ENCODE measurements at regions not wholly inside any gene's neighbourhood (a gene's known extent, or its start where the extent isn't known, plus 50 kb on each side); places are given as distances from the start of the nearest gene placed in this dataset.

- no peak for DNase-seq
Measured at GRCh38 chr5:137567226-137567625, 68.1 kb upstream of the SPOCK1 start.

- DNase-seq, result peak; percentile 31 to 32
Measured at GRCh38 chr5:137566780-137567179, 67.7 kb upstream of the SPOCK1 start.

GRCh38 chr5:137566118-137566541 lies 67.0 kb upstream of the SPOCK1 start:
- DNase-seq, result no peak

GRCh38 chr5:137565450-137565849 lies 66.3 kb upstream of the SPOCK1 start:
- DNase-seq, result no peak

GRCh38 chr5:137564398-137564961 lies 65.4 kb upstream of the SPOCK1 start:
- no peak for DNase-seq

GRCh38 chr5:137563646-137564397 lies 64.7 kb upstream of the SPOCK1 start:
- DNase-seq, result peak; percentile 31 to 49

GRCh38 chr5:137563301-137563645 lies 64.1 kb upstream of the SPOCK1 start:
- DNase-seq, result no peak

GRCh38 chr5:137561608-137562007 lies 62.5 kb upstream of the SPOCK1 start:
- DNase-seq, result no peak

GRCh38 chr5:137560420-137560819 lies 61.3 kb upstream of the SPOCK1 start:
- DNase-seq, result no peak

Measured in inflammatory macrophage treated with lipopolysaccharide for 1 hour (primary cell).